UCSD-AML1 (cell line): ENCODE measurements at regions not wholly inside any gene's neighbourhood (a gene's known extent, or its start where the extent isn't known, plus 50 kb on each side); places are given as distances from the start of the nearest gene placed in this dataset.

Experiments used
- DNase-seq: peaks from one replicate; lab custom pipeline; 2025; ENCODE audit not compliant: unreplicated experiment; lab: John Stamatoyannopoulos, UW

DNA sequence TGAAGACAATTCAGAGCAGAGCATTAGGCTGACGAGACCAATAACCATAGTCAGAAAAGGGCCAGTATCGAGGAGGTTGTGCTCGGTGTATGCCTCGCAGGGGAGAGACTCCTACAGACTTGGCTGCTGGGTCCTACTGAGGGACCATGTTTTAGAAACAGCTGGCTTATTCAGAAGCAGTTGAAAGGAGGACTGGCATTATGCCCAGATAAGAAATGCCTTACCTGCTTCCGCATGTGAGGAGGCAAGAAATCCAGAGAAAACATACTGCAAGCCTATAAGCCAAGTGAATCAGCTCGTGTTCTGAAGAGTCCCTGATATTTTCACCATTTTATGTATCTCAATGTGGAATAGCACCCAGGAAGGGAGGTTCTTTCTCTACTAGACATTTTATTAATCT lies 434.7 kb downstream of the GRB14 start:
- no peak for DNase-seq

GRCh38 chr2:164182116-164182627 lies 439.1 kb downstream of the GRB14 start:
- DNase-seq: no peak

- DNase-seq: no peak
Observed at GRCh38 chr2:164178835-164179465, 442.3 kb downstream of the GRB14 start.

DNA sequence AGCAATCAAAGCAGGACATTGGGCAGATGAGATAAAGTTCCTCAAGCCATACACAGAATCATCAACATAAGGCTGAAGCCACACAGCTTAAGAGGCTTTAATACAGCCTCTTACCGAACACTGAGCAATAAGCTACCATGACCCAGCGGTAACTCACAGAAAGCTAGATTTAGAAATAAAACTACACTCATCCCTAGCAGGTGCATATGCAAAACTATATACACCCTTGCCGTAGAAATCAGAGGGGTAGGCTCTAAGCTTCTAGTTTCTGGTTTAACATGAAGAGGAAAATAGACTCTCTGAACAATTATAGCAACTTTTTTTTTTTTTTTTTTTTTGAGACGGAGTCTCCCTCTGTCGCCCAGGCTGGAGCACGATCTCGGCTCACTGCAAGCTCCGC lies 428.8 kb upstream of the FIGN start:
- no peak for DNase-seq

DNA sequence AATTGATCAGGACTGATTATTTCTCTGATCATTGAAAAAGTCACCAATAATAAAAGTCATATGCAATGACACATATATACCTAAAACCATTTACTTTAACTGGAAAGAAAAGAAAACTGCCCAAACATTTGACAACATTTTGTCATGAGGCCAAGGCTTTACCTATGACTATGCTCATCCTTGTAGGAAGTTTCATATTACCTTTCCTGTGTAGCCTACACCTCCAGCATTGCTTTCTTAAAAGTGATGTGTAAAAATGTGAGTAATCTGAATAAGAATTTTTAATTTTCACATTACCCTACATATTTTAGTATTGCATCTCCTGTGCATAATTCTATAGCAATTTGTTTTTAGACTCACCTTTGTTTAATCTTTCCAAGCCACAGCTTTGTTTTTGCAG lies 419.8 kb upstream of the FIGN start:
- no peak for DNase-seq

GRCh38 chr2:164151522-164151921 lies 415.7 kb upstream of the FIGN start:
- no peak for DNase-seq

GRCh38 chr2:164150604-164151003 lies 414.8 kb upstream of the FIGN start:
- DNase-seq: no peak

DNA sequence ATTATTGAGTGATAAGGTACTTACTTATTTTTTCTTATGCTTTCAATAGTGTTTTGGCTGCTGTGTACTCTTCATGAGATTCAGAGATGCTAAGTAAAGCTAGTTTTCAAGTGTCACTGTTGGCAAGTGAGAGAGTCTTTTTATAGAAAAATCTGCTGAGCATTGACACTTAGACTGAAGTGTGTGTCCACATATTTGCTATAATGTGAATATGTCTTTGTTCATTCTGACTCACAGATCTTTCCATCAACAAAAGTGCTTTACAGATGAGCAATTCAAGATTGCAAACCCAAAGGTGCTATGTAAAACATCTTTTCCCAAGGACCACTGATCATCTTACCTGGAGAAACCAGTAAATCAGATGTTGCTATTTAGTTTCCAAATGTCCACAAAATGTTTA lies 410.6 kb upstream of the FIGN start:
- DNase-seq: no peak

DNA sequence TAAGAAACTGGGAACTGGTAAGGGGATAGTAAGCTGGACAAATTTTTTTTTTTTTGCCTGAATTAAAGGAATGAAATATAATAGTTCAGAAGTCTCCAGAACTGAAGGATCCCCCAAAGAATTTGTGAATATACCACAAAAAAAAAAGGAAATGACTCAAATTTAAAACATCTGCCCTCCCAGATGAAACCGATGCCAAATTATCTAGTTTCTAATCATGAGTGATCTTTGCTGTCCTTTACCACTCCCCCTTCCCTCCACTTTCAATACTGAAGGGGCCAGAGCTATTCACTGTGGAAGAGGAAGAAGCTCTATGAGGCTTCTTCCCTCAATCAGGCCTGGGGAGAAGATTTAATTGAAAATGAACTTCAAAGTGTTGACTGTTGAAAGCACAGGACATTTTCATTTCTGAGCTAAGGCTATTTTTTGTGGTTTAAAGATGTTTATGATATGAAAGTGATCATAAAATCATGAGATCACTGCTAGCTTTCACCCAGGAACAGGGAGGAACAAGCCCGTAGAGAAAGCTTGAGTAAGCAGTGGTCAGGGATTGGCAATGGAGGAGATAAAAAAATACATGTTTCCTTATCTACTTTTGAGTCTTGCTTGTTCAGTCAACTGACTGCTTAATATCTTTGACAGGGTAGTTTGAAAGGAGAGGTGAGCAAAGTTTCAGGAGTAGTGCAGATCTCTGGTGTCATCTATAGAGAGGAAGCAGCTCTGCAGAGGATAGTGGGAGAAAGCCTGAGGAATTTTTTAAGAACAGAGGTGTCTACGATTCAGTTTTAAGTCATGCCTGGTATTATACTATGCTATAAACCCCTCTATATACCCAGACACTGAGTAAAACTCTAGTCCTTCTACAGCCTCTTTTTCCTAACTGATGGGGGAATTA lies 409.5 kb upstream of the FIGN start:
- no peak for DNase-seq

GRCh38 chr2:164143183-164143930 lies 407.5 kb upstream of the FIGN start:
- no peak for DNase-seq

DNA sequence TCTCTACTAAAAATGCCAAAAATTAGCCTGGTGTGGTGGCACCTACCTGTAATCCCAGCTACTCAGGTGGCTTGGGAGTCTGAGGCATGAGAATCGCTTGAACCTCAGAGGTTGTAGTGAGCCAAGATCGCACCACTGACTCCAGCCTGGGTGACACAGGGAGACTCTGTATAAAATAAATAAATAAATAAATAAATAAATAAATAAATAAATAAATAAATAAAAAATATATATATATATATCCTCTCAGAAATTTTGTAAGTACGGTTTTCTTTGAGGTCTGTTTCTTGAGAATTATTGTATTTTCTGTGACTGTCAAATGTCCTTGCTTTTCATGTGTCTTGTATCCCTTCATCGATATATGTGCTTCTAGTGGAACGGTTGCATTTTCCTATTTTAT lies 406.9 kb upstream of the FIGN start:
- no peak for DNase-seq

DNA sequence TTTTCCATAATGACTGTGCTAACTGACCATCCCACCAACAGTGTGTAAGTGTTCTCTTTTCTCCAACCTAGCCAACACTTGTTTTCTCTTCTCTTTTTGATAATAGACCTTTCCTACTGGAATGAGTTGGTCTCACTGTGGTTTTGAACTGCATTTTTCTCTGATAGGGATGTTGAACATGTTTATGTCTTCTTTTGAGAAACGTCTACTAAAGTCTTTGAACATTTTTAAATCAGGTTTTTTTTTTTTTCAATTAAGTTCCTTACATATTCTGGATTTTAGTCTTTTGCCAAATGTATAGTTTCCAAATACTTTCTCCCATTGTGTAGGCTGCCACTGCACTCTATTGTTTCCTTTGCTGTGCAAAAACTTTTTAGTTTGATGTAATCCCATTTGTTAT lies 405.5 kb upstream of the FIGN start:
- no peak for DNase-seq

- no peak for DNase-seq
Observed at GRCh38 chr2:164138750-164139149, 402.9 kb upstream of the FIGN start.

DNA sequence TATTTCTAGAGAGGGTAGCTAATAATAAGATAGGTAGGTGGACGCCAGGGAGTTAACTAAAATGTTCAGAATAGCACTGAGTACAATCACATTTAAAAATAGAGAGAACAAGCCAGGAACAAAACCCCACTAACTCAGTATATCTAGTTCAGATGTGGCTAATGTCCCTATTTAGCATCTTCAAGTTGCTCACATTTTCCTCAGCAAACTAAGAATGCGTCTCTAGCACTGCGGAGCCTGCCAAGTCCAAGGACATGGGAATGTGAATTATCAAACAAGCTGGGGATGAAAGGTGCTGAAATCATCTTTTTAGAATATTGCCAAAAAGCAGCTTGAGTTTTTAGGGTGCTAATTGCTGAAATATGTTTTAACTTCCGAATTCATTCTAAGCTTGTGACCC lies 398.5 kb upstream of the FIGN start:
- DNase-seq: no peak

DNA sequence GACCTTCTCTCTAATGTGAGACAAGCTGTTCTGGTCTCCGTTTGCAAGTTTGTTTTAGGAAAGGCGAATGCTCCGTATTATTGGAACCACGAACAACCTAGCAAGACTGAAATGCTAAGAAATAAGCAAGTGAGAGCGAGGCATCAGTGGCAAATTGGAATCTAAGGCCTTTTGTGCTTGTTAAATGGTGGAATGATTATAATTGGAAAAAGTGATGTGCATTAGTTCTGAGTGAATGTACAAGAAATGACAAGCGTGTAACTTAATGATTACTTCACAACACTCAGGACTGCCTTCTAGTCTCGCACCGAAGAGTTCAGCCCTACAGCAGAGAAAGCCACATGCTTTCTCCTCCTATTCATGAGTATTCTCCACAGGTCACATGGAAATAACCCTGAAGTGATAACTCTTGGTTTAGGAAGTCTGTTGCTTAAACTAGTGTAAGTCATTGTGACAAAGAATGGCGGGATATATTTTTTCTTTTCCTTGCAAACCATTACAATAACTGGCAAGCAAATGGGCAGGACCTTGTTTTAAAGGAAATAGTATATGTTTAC lies 392.2 kb upstream of the FIGN start:
- no peak for DNase-seq

- no peak for DNase-seq
Observed at GRCh38 chr2:164126960-164127660, 391.3 kb upstream of the FIGN start.

DNA sequence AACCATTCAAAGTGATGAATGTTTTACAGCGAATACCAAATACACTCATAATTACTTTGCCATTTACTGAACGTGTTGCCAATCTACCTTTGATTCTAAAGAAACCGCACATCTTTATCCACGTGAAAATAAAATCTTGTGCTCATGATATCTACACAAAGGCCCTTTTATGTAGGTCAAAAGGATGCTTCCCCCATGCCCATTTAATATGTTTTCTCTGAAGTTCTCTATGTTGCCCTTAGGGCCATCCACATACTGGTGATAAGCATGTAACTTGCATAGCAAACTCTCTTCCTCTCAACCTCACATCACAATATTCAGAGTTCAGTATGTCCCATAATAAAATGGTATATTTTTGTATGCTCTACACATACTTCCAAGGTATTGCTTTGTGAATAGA lies 380.0 kb upstream of the FIGN start:
- no peak for DNase-seq

GRCh38 chr2:164114937-164115336 lies 379.1 kb upstream of the FIGN start:
- DNase-seq: no peak

GRCh38 chr2:164112105-164112504 lies 376.3 kb upstream of the FIGN start:
- no peak for DNase-seq

- DNase-seq: no peak
Observed at GRCh38 chr2:164110515-164110914, 374.7 kb upstream of the FIGN start.

- DNase-seq: no peak
Observed at GRCh38 chr2:164109006-164109405, 373.2 kb upstream of the FIGN start.
